ENCODE measurements at regions not wholly inside any gene's neighbourhood (a gene's known extent, or its start where the extent isn't known, plus 50 kb on each side); places are given as distances from the start of the nearest gene placed in this dataset.
"Not testable (repeated sequence)": the region's sequence is repeated elsewhere in the genome, so short reads cannot be mapped to it uniquely, and the experiment has no call there.

GRCh38 chr14:89708982-89709625 lies 245.4 kb downstream of the EFCAB11 start:
- no peak for TF ChIP-seq POLR2A (IDR thresholded peaks at IDR 0.05; ENCODE audit: low read depth, low read length)
- FAIRE-seq, result no peak

GRCh38 chr14:89707086-89707485 lies 247.4 kb downstream of the EFCAB11 start:
- DNase-seq (ENCODE audit: insufficient read length, low spot score) (no peak), FAIRE-seq (no peak)
- no peak for TF ChIP-seq POLR2A (IDR thresholded peaks at IDR 0.05; ENCODE audit: low read depth, low read length)

More at GRCh38 chr14:89708982-89709625, 245.4 kb downstream of the EFCAB11 start:
- no peak for DNase-seq (ENCODE audit: insufficient read length, low spot score)

DNA sequence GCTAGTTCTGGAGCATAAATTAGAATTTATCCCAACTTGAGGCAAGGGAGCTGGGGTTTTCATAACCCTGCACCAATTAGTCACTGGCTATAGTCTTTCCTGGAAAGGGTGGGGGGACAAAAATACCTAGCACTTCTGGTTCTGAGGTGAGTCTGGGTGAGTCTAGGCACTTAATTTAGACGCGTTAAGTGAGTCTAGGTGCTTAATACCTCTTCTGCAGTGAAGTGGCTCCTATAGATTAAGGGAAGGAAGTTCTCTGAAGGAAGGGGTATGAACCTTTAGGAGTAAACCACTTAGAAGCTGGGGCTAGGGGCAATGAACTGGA lies 251.7 kb downstream of the EFCAB11 start:
- DNase-seq (ENCODE audit: insufficient read length, low spot score) (no peak), FAIRE-seq (no peak)
- no peak for TF ChIP-seq POLR2A (IDR thresholded peaks at IDR 0.05; ENCODE audit: low read depth, low read length)

- DNase-seq (ENCODE audit: insufficient read length, low spot score), result no peak
Measured at GRCh38 chr14:89702073-89702875, 252.3 kb downstream of the EFCAB11 start.

GRCh38 chr14:89701211-89702043 lies 253.1 kb downstream of the EFCAB11 start:
- peak; percentile 16 for DNase-seq (ENCODE audit: insufficient read length, low spot score)
- no peak for FAIRE-seq
- TF ChIP-seq POLR2A (IDR thresholded peaks at IDR 0.05; ENCODE audit: low read depth, low read length), result no peak

More at GRCh38 chr14:89702073-89702875, 252.3 kb downstream of the EFCAB11 start:
- no peak for TF ChIP-seq POLR2A (IDR thresholded peaks at IDR 0.05; ENCODE audit: low read depth, low read length)
- FAIRE-seq, result no peak

DNA sequence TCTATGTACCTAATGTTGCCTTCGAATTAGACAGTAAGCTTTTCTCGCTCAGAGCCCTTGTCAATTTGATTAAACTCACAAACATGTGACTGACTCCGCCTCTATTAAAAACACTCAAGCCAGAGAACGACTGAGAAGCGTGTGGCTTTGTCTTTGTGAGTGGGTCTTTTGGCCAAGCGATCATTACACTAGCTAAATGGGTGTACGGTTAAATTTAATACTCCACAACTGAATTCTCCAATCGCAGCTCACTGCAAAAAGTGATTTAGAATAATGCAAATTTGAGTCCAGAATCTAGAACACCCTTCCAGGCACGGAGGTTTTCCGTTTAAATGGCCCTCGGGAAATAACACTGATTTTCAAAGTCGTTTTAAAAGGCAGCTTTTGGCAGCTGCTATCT lies 253.7 kb downstream of the EFCAB11 start:
- no peak for DNase-seq (ENCODE audit: insufficient read length, low spot score)
- no peak for TF ChIP-seq POLR2A (IDR thresholded peaks at IDR 0.05; ENCODE audit: low read depth, low read length)
- no peak for FAIRE-seq

DNA sequence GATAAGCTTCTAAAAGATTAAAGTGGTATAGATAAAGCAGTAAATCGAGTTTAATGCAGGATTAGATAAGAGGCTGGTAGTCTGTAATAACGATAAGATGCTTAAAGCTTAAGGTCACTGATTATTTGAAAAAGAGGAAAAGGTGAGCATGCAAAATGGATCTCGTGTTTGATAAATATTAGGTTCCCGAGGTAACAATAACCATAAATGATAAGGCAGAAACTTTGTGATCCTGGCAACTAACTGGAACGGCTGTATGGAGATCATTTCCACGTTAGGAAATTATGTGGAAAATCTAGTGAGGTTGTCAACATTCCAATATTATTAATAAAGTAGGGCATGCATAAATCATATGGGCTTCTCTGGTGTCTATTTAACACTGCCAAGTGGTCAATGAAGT lies 255.5 kb downstream of the EFCAB11 start:
- no peak for TF ChIP-seq POLR2A (IDR thresholded peaks at IDR 0.05; ENCODE audit: low read depth, low read length)
- DNase-seq (ENCODE audit: insufficient read length, low spot score) (no peak), FAIRE-seq (no peak)

DNA sequence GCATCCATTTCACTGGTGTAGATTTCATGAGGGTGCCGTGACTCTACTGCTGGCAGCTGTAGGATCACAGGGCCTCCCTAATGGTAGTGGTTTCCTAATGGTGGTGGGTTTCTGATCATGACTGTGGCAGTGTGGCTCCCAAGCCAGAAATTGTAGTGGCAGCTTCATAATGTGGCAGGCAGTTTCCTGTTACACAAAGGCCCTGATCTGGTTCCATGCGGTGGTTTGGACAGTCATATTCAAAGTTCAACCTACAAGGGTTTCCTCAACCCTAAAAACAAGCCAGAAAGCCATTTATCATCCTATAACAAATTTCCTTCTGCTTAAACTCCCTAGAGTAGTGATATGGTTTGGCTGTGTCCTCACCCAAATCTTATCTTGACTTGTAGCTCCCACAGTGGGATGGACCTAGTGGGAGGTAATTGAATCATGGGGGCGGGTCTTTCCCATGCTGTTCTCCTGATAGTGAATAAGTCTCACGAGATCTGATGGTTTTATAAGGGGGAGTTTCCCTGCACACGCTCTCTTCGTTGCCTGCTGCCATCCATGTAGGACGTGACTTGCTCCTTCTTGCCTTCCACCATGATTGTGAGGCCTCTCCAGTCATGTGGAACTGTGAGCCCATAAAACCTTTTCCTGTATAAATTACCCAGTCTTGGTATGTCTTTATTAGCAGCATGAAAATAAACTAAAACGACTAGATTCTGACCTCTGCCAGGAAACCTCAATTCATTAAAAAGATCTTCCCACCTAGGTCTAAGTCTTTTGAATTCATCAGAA lies 257.1 kb downstream of the EFCAB11 start:
- no peak for TF ChIP-seq POLR2A (IDR thresholded peaks at IDR 0.05; ENCODE audit: low read depth, low read length)
- DNase-seq (ENCODE audit: insufficient read length, low spot score) (no peak), FAIRE-seq (no peak)

- FAIRE-seq (no peak), DNase-seq (ENCODE audit: insufficient read length, low spot score) (no peak)
- no peak for TF ChIP-seq POLR2A (IDR thresholded peaks at IDR 0.05; ENCODE audit: low read depth, low read length)
Measured at GRCh38 chr14:89695846-89696245, 258.7 kb downstream of the EFCAB11 start.

DNA sequence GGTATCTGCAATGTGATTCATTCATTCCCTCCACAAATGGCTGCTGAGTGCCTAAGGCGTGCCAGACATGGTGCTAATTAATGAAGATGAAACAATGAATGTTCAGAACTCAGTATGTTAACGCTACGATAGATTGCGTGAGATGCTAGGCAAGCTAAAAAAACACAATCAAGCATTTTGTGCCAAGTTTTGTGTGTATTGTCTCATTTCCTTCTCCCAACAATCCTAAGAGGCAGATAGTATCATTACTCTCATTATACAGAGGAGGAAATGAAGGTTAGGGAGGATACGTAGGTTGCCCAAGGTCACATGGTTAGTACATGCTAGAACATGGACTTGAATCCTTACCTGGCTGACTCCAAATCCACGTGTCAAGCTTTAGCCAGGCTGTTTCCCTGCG lies 264.4 kb downstream of the EFCAB11 start:
- FAIRE-seq (no peak), DNase-seq (ENCODE audit: insufficient read length, low spot score) (no peak)
- no peak for TF ChIP-seq POLR2A (IDR thresholded peaks at IDR 0.05; ENCODE audit: low read depth, low read length)

GRCh38 chr14:89689711-89690110 lies 264.8 kb downstream of the EFCAB11 start:
- DNase-seq (ENCODE audit: insufficient read length, low spot score); FAIRE-seq: not testable (repeated sequence)

GRCh38 chr14:89688507-89689211 lies 265.9 kb downstream of the EFCAB11 start:
- TF ChIP-seq POLR2A (IDR thresholded peaks at IDR 0.05; ENCODE audit: low read depth, low read length), result no peak
- FAIRE-seq, result no peak
- DNase-seq (ENCODE audit: insufficient read length, low spot score), result no peak

GRCh38 chr14:89687129-89687528 lies 267.4 kb downstream of the EFCAB11 start:
- not testable (repeated sequence) for DNase-seq (ENCODE audit: insufficient read length, low spot score)

More at GRCh38 chr14:89687129-89687528, 267.4 kb downstream of the EFCAB11 start:
- FAIRE-seq, result not testable (repeated sequence)

All from H54 (cell line).